HUES48 (cell line): ENCODE measurements at regions not wholly inside any gene's neighbourhood (a gene's known extent, or its start where the extent isn't known, plus 50 kb on each side); places are given as distances from the start of the nearest gene placed in this dataset.

Experiments used
- H3K27ac ChIP-seq: one replicate; pipeline ENCODE4 v1.7.0; 2013; ENCODE audit warnings: low read depth, low read length, inconsistent platforms
- H3K27me3 ChIP-seq: 2 replicates; pipeline ENCODE4 v1.6.1; 2013; ENCODE audit warnings: mild to moderate bottlenecking, low read length; ENCODE audit not compliant: control insufficient read depth, insufficient read depth
- H3K36me3 ChIP-seq: 2 replicates; pipeline ENCODE4 v1.6.1; 2013; ENCODE audit warnings: low read length; ENCODE audit not compliant: control insufficient read depth, insufficient read depth
- H3K4me1 ChIP-seq: 2 replicates; pipeline ENCODE4 v1.6.1; 2013; ENCODE audit warnings: mild to moderate bottlenecking, low read length; ENCODE audit not compliant: control insufficient read depth, insufficient read depth
- H3K4me3 ChIP-seq: 2 replicates; pipeline ENCODE4 v1.5.1; 2013; ENCODE audit warnings: mild to moderate bottlenecking, low read depth, low read length
- H3K9ac ChIP-seq: 2 replicates; pipeline ENCODE4 v1.6.1; 2013; ENCODE audit warnings: mild to moderate bottlenecking, low read depth, low read length, moderate library complexity
- H3K9me3 ChIP-seq: 2 replicates; pipeline ENCODE4 v1.6.1; 2013; ENCODE audit warnings: low read length; ENCODE audit not compliant: control insufficient read depth, insufficient read depth

- H3K4me3 ChIP-seq = no peak overlapping the region
Measured at GRCh38 chr16:85991425-85991824, 92.5 kb downstream of the IRF8 start.

GRCh38 chr16:85991856-85992255, 92.9 kb downstream of the IRF8 start:
- Histone ChIP-seq H3K27ac (no peak overlapping the region), H3K9ac (no peak overlapping the region), H3K4me1 (no peaks in the 10 kb centered on the region), H3K36me3 (no peaks in the 10 kb centered on the region), H3K27me3 (no peaks in the 10 kb centered on the region), H3K4me3 (no peak overlapping the region), H3K9me3 (no peaks in the 10 kb centered on the region)

More at GRCh38 chr16:85991425-85991824, 92.5 kb downstream of the IRF8 start:
- Histone ChIP-seq H3K27ac (no peak overlapping the region), H3K9ac (no peak overlapping the region), H3K4me1 (no peaks in the 10 kb centered on the region), H3K36me3 (no peaks in the 10 kb centered on the region), H3K9me3 (no peaks in the 10 kb centered on the region), H3K27me3 (no peaks in the 10 kb centered on the region)

- Histone ChIP-seq H3K9me3 (no peaks in the 10 kb centered on the region), H3K36me3 (no peaks in the 10 kb centered on the region), H3K27ac (no peak overlapping the region), H3K4me1 (no peaks in the 10 kb centered on the region), H3K9ac (no peak overlapping the region), H3K4me3 (no peak overlapping the region), H3K27me3 (no peaks in the 10 kb centered on the region)
Measured at GRCh38 chr16:85992359-85992758, 93.4 kb downstream of the IRF8 start.

- H3K9me3 ChIP-seq = no peaks in the 10 kb centered on the region
- H3K4me1 ChIP-seq = no peaks in the 10 kb centered on the region
- no peaks in the 10 kb centered on the region for H3K36me3 ChIP-seq
- no peaks in the 10 kb centered on the region for H3K27me3 ChIP-seq
- H3K4me3 ChIP-seq = no peak overlapping the region
- no peak overlapping the region for H3K9ac ChIP-seq
- no peak overlapping the region for H3K27ac ChIP-seq
Measured at GRCh38 chr16:85992779-85993178, 93.8 kb downstream of the IRF8 start.

GRCh38 chr16:85994492-85995490, 95.8 kb downstream of the IRF8 start:
- Histone ChIP-seq H3K9ac (no peak overlapping the region), H3K27ac (no peak overlapping the region), H3K27me3 (no peaks in the 10 kb centered on the region), H3K36me3 (no peaks in the 10 kb centered on the region), H3K4me3 (no peak overlapping the region), H3K9me3 (no peaks in the 10 kb centered on the region), H3K4me1 (no peaks in the 10 kb centered on the region)

GRCh38 chr16:85995541-85996423, 96.8 kb downstream of the IRF8 start:
- H3K27ac ChIP-seq = no peak overlapping the region
- H3K4me3 ChIP-seq = no peak overlapping the region
- no peaks in the 10 kb centered on the region for H3K36me3 ChIP-seq
- no peak overlapping the region for H3K9ac ChIP-seq
- H3K27me3 ChIP-seq = no peaks in the 10 kb centered on the region
- no peaks in the 10 kb centered on the region for H3K4me1 ChIP-seq
- no peaks in the 10 kb centered on the region for H3K9me3 ChIP-seq

- no peak overlapping the region for H3K9ac ChIP-seq
- no peak overlapping the region for H3K27ac ChIP-seq
- no peaks in the 10 kb centered on the region for H3K27me3 ChIP-seq
- no peaks in the 10 kb centered on the region for H3K4me1 ChIP-seq
- no peaks in the 10 kb centered on the region for H3K36me3 ChIP-seq
- H3K9me3 ChIP-seq = no peaks in the 10 kb centered on the region
- H3K4me3 ChIP-seq = no peak overlapping the region
Measured at GRCh38 chr16:85996843-85997242, 97.9 kb downstream of the IRF8 start.

GRCh38 chr16:85998171-85998867, 99.4 kb downstream of the IRF8 start:
- no peaks in the 10 kb centered on the region for H3K9me3 ChIP-seq
- H3K36me3 ChIP-seq = no peaks in the 10 kb centered on the region
- H3K27ac ChIP-seq = no peak overlapping the region
- H3K4me1 ChIP-seq = no peaks in the 10 kb centered on the region
- H3K9ac ChIP-seq = no peak overlapping the region
- no peaks in the 10 kb centered on the region for H3K27me3 ChIP-seq
- H3K4me3 ChIP-seq = no peak overlapping the region

- H3K36me3 ChIP-seq = no peaks in the 10 kb centered on the region
- no peaks in the 10 kb centered on the region for H3K27me3 ChIP-seq
- no peak overlapping the region for H3K9ac ChIP-seq
- no peak overlapping the region for H3K4me3 ChIP-seq
- H3K4me1 ChIP-seq = no peaks in the 10 kb centered on the region
- no peak overlapping the region for H3K27ac ChIP-seq
- H3K9me3 ChIP-seq = no peaks in the 10 kb centered on the region
Measured at GRCh38 chr16:85998868-85999729, 100.1 kb downstream of the IRF8 start.

GRCh38 chr16:85999778-86000177, 100.8 kb downstream of the IRF8 start:
- H3K4me3 ChIP-seq = no peak overlapping the region
- H3K36me3 ChIP-seq = no peaks in the 10 kb centered on the region
- H3K27ac ChIP-seq = no peak overlapping the region
- H3K9ac ChIP-seq = no peak overlapping the region
- H3K4me1 ChIP-seq = no peaks in the 10 kb centered on the region
- no peaks in the 10 kb centered on the region for H3K27me3 ChIP-seq
- no peaks in the 10 kb centered on the region for H3K9me3 ChIP-seq
